ENCODE measurements at regions not wholly inside any gene's neighbourhood (a gene's known extent, or its start where the extent isn't known, plus 50 kb on each side); places are given as distances from the start of the nearest gene placed in this dataset.

DNA sequence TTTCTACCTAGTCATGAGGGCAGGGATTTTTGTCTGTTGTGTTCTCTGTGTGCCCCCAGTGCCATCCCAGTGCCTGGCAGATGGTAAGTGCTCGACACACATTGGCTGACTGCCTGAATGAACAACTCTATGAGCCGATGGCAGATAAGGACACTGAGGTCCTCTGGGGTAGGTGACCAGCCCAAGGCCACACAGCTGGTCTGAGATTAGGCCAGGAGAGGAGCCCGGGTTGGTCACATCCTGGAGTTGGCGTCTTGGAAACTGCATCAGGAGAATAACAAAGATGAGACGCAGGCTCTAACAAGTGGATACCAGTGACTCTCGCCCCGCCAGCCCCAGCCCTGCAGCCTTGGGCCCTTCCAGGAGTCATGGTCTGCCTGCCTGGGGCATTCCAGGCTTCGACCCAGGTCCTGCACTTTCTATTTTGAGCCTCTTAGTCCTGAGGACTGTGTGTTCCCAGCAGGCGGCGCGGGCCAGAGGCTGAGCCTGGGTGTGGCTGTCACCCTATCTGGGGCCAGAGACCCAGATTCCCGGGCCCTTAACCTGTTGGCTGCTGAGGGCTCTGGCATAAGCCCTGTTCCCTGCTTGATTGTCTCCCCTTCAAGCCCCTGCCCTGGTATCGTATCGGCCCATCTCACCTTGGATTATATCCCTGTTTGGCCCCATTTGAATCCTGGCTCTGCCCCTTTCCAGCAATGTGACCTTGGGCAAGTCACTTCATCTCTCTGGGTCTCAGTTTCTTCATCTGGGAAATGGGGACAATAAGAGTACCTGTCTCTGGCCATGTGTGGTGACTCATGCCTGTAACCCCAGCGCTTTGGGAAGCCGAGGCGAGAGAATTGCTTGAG is 88.3 kb downstream of the CEBPB start (continued):
- TF ChIP-seq NCOA2 (IDR thresholded peaks at IDR 0.05; ENCODE audit: partially characterized antibody in 2 of 2) (no peak), WHSC1 (IDR thresholded peaks at IDR 0.05; ENCODE audit: low read length) (no peak), MYC (IDR thresholded peaks at IDR 0.05; ENCODE audit: low read depth, low read length) (peak; percentile 56; the same call in 1 of the 2 replicates), MYC (CRISPR knock-in tag; IDR thresholded peaks at IDR 0.05; ENCODE audit: borderline replicate concordance, low read depth) (no peak), ARID1B (IDR thresholded peaks at IDR 0.05) (peak; percentile 48; the same call in 1 of the 2 replicates), MEF2A (IDR thresholded peaks at IDR 0.05; ENCODE audit: control insufficient read depth, low read depth, low read length) (peak; percentile 82), BRCA1 (IDR thresholded peaks at IDR 0.05) (no peak), BRCA1 (CRISPR knock-in tag; IDR thresholded peaks at IDR 0.05) (no peak), RAD51 (IDR thresholded peaks at IDR 0.05; ENCODE audit: borderline replicate concordance, low read depth) (no peak), ZNF212 (CRISPR knock-in tag; IDR thresholded peaks at IDR 0.05) (no peak), ETV1 (tag; conservative IDR thresholded peaks at IDR 0.05; ENCODE audit: low read depth) (0 out of 2 replicates have a peak, but pooled peaks have one; percentile 23), ZNF507 (tag; conservative IDR thresholded peaks at IDR 0.05) (no peak), HCFC1 (IDR thresholded peaks at IDR 0.05; ENCODE audit: low read depth, low read length) (no peak; the same call in 1 of the 2 replicates), ZNF316 (IDR thresholded peaks at IDR 0.05) (no peak), HDAC2 (IDR thresholded peaks at IDR 0.05) (peak; percentile 99)
- TF ChIP-seq, protein P1, sequence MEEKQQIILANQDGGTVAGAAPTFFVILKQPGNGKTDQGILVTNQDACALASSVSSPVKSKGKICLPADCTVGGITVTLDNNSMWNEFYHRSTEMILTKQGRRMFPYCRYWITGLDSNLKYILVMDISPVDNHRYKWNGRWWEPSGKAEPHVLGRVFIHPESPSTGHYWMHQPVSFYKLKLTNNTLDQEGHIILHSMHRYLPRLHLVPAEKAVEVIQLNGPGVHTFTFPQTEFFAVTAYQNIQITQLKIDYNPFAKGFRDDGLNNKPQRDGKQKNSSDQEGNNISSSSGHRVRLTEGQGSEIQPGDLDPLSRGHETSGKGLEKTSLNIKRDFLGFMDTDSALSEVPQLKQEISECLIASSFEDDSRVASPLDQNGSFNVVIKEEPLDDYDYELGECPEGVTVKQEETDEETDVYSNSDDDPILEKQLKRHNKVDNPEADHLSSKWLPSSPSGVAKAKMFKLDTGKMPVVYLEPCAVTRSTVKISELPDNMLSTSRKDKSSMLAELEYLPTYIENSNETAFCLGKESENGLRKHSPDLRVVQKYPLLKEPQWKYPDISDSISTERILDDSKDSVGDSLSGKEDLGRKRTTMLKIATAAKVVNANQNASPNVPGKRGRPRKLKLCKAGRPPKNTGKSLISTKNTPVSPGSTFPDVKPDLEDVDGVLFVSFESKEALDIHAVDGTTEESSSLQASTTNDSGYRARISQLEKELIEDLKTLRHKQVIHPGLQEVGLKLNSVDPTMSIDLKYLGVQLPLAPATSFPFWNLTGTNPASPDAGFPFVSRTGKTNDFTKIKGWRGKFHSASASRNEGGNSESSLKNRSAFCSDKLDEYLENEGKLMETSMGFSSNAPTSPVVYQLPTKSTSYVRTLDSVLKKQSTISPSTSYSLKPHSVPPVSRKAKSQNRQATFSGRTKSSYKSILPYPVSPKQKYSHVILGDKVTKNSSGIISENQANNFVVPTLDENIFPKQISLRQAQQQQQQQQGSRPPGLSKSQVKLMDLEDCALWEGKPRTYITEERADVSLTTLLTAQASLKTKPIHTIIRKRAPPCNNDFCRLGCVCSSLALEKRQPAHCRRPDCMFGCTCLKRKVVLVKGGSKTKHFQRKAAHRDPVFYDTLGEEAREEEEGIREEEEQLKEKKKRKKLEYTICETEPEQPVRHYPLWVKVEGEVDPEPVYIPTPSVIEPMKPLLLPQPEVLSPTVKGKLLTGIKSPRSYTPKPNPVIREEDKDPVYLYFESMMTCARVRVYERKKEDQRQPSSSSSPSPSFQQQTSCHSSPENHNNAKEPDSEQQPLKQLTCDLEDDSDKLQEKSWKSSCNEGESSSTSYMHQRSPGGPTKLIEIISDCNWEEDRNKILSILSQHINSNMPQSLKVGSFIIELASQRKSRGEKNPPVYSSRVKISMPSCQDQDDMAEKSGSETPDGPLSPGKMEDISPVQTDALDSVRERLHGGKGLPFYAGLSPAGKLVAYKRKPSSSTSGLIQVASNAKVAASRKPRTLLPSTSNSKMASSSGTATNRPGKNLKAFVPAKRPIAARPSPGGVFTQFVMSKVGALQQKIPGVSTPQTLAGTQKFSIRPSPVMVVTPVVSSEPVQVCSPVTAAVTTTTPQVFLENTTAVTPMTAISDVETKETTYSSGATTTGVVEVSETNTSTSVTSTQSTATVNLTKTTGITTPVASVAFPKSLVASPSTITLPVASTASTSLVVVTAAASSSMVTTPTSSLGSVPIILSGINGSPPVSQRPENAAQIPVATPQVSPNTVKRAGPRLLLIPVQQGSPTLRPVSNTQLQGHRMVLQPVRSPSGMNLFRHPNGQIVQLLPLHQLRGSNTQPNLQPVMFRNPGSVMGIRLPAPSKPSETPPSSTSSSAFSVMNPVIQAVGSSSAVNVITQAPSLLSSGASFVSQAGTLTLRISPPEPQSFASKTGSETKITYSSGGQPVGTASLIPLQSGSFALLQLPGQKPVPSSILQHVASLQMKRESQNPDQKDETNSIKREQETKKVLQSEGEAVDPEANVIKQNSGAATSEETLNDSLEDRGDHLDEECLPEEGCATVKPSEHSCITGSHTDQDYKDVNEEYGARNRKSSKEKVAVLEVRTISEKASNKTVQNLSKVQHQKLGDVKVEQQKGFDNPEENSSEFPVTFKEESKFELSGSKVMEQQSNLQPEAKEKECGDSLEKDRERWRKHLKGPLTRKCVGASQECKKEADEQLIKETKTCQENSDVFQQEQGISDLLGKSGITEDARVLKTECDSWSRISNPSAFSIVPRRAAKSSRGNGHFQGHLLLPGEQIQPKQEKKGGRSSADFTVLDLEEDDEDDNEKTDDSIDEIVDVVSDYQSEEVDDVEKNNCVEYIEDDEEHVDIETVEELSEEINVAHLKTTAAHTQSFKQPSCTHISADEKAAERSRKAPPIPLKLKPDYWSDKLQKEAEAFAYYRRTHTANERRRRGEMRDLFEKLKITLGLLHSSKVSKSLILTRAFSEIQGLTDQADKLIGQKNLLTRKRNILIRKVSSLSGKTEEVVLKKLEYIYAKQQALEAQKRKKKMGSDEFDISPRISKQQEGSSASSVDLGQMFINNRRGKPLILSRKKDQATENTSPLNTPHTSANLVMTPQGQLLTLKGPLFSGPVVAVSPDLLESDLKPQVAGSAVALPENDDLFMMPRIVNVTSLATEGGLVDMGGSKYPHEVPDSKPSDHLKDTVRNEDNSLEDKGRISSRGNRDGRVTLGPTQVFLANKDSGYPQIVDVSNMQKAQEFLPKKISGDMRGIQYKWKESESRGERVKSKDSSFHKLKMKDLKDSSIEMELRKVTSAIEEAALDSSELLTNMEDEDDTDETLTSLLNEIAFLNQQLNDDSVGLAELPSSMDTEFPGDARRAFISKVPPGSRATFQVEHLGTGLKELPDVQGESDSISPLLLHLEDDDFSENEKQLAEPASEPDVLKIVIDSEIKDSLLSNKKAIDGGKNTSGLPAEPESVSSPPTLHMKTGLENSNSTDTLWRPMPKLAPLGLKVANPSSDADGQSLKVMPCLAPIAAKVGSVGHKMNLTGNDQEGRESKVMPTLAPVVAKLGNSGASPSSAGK (IDR thresholded peaks at IDR 0.05): no peak
- TF ChIP-seq, protein P2, sequence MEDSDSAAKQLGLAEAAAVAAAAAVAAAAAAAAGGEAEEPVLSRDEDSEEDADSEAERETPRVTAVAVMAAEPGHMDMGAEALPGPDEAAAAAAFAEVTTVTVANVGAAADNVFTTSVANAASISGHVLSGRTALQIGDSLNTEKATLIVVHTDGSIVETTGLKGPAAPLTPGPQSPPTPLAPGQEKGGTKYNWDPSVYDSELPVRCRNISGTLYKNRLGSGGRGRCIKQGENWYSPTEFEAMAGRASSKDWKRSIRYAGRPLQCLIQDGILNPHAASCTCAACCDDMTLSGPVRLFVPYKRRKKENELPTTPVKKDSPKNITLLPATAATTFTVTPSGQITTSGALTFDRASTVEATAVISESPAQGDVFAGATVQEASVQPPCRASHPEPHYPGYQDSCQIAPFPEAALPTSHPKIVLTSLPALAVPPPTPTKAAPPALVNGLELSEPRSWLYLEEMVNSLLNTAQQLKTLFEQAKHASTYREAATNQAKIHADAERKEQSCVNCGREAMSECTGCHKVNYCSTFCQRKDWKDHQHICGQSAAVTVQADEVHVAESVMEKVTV (CRISPR knock-in tag; IDR thresholded peaks at IDR 0.05): peak; percentile 59

All from K562 (cell line).